SW 1271 (cell line): ENCODE measurements at regions not wholly inside any gene's neighbourhood (a gene's known extent, or its start where the extent isn't known, plus 50 kb on each side); places are given as distances from the start of the nearest gene placed in this dataset.
"Not testable (repeated sequence)": the region's sequence is repeated elsewhere in the genome, so short reads cannot be mapped to it uniquely, and the experiment has no call there.

Experiments
- DNase-seq, 2 experiments: peaks; one replicate each; lab custom pipeline; 2025; lab: John Stamatoyannopoulos, UW

- no peak for DNase-seq
These were observed 658.0 kb upstream of the DPPA4 start for GRCh38 chr3:109995377-109995776.

GRCh38 chr3:110001905-110002304 lies 664.6 kb upstream of the DPPA4 start:
- DNase-seq, result not testable (repeated sequence)

GRCh38 chr3:110006913-110007312 lies 669.6 kb upstream of the DPPA4 start:
- DNase-seq, result no peak

GRCh38 chr3:110015231-110015963 lies 678.1 kb upstream of the DPPA4 start:
- DNase-seq, result no peak

GRCh38 chr3:110016235-110016815 lies 679.0 kb upstream of the DPPA4 start:
- no peak for DNase-seq

- no peak for DNase-seq
These were observed 680.0 kb upstream of the DPPA4 start for GRCh38 chr3:110017304-110017703.

GRCh38 chr3:110021659-110022058 lies 684.3 kb upstream of the DPPA4 start:
- DNase-seq, result no peak

- not testable (repeated sequence) for DNase-seq
These were observed 685.7 kb upstream of the DPPA4 start for GRCh38 chr3:110023022-110023421.

GRCh38 chr3:110026421-110026820 lies 689.1 kb upstream of the DPPA4 start:
- no peak for DNase-seq

- no peak for DNase-seq
These were observed 690.2 kb upstream of the DPPA4 start for GRCh38 chr3:110027446-110028080.

GRCh38 chr3:110031975-110032374 lies 694.6 kb upstream of the DPPA4 start:
- DNase-seq, result no peak

GRCh38 chr3:110059431-110059830 lies 722.1 kb upstream of the DPPA4 start:
- no peak for DNase-seq

GRCh38 chr3:110062716-110063115 lies 725.4 kb upstream of the DPPA4 start:
- DNase-seq, result no peak

- no peak for DNase-seq
These were observed 725.8 kb upstream of the DPPA4 start for GRCh38 chr3:110063178-110063577.

- no peak for DNase-seq
These were observed 728.9 kb upstream of the DPPA4 start for GRCh38 chr3:110066206-110066605.

- no peak for DNase-seq
These were observed 730.2 kb upstream of the DPPA4 start for GRCh38 chr3:110067527-110067926.

- no peak for DNase-seq
These were observed 732.4 kb upstream of the DPPA4 start for GRCh38 chr3:110069761-110070160.

GRCh38 chr3:110070161-110070916 lies 733.0 kb upstream of the DPPA4 start:
- no peak for DNase-seq

GRCh38 chr3:110074095-110074494 lies 736.7 kb upstream of the DPPA4 start:
- DNase-seq, result no peak

GRCh38 chr3:110077093-110077492 lies 739.7 kb upstream of the DPPA4 start:
- DNase-seq, result no peak

GRCh38 chr3:110093411-110093810 lies 756.1 kb upstream of the DPPA4 start:
- no peak for DNase-seq

GRCh38 chr3:110093812-110094401 lies 756.6 kb upstream of the DPPA4 start:
- no peak for DNase-seq
